Tibial nerve (tissue), 4 donors: ENCODE measurements at regions not wholly inside any gene's neighbourhood (a gene's known extent, or its start where the extent isn't known, plus 50 kb on each side); places are given as distances from the start of the nearest gene placed in this dataset.

ENCODE experiments used
- EP300 ChIP-seq, 2 donors: sonication (generic); formaldehyde crosslinking; IDR thresholded peaks; one replicate each; pipeline ENCODE4 v1.6.1; 2017; ENCODE audit warnings: antibody characterized with exemption in 2 of 2, mild to moderate bottlenecking in 1 of 2
- TF ChIP-seq, protein P1 (sequence below), 5 experiments: fragments of 200-600 bp in 3 of 5; fragments of 450-650 bp in 2 of 5; sonication (generic) in 3 of 5; IDR thresholded peaks; one replicate each; pipeline ENCODE4 v1.5.1; 2016 to 2019; ENCODE audit warnings: antibody characterized with exemption in 5 of 5, mild to moderate bottlenecking in 3 of 5, moderate library complexity in 2 of 5

GRCh38 chr13:78198821-78199220 is 280.2 kb upstream of the EDNRB start:
- TF ChIP-seq, protein P1, sequence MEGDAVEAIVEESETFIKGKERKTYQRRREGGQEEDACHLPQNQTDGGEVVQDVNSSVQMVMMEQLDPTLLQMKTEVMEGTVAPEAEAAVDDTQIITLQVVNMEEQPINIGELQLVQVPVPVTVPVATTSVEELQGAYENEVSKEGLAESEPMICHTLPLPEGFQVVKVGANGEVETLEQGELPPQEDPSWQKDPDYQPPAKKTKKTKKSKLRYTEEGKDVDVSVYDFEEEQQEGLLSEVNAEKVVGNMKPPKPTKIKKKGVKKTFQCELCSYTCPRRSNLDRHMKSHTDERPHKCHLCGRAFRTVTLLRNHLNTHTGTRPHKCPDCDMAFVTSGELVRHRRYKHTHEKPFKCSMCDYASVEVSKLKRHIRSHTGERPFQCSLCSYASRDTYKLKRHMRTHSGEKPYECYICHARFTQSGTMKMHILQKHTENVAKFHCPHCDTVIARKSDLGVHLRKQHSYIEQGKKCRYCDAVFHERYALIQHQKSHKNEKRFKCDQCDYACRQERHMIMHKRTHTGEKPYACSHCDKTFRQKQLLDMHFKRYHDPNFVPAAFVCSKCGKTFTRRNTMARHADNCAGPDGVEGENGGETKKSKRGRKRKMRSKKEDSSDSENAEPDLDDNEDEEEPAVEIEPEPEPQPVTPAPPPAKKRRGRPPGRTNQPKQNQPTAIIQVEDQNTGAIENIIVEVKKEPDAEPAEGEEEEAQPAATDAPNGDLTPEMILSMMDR (IDR thresholded peaks at IDR 0.05), result no peak
- no peak for TF ChIP-seq EP300 (IDR thresholded peaks at IDR 0.05)
